BLaER1 treated with 17β-estradiol and CSF1 and Interleukin-3, amounts not matched to agents 10 nM and 100 nM (cell line): ENCODE measurements at regions not wholly inside any gene's neighbourhood (a gene's known extent, or its start where the extent isn't known, plus 50 kb on each side); places are given as distances from the start of the nearest gene placed in this dataset.
"Not testable (repeated sequence)": the region's sequence is repeated elsewhere in the genome, so short reads cannot be mapped to it uniquely, and the experiment has no call there.

Experiments used
- H3K27ac ChIP-seq, 11 experiments: shearing (Covaris generic); formaldehyde crosslinking; 2 replicates each; pipeline ENCODE4 v1.8.1; 2022
- H3K27me3 ChIP-seq, 11 experiments: shearing (Covaris generic); formaldehyde crosslinking; 2 replicates each; pipeline ENCODE4 v1.8.1; 2022
- H3K36me3 ChIP-seq, 11 experiments: shearing (Covaris generic); formaldehyde crosslinking; 2 replicates each; pipeline ENCODE4 v1.8.1; 2022
- H3K4me1 ChIP-seq, 10 experiments: shearing (Covaris generic); formaldehyde crosslinking; 2 replicates each; pipeline ENCODE4 v1.8.1; 2022
- H3K4me2 ChIP-seq, 11 experiments: shearing (Covaris generic); formaldehyde crosslinking; 2 replicates each; pipeline ENCODE4 v1.8.1; 2022
- H3K4me3 ChIP-seq, 10 experiments: shearing (Covaris generic); formaldehyde crosslinking; 2 replicates each; pipeline ENCODE4 v1.8.1; 2022
- H3K9ac ChIP-seq, 11 experiments: shearing (Covaris generic); formaldehyde crosslinking; 2 replicates each; pipeline ENCODE4 v1.8.1; 2022
- H3K9me3 ChIP-seq, 11 experiments: shearing (Covaris generic); formaldehyde crosslinking; replicated peaks in 1 of 11; 2 replicates each; pipeline ENCODE4 v1.8.1; 2022
- H4K20me1 ChIP-seq, 11 experiments: shearing (Covaris generic); formaldehyde crosslinking; 2 replicates each; pipeline ENCODE4 v1.8.1; 2022
- Cebpa-rat ChIP-seq, 11 experiments: shearing (Covaris generic); IDR thresholded peaks; 2 replicates each; pipeline ENCODE4 v1.8.1; 2022

GRCh38 chr2:109054865-109055264, 65.8 kb upstream of the EDAR start:
- no peaks in the 10 kb centered on the region for H3K27me3 ChIP-seq
- H3K4me3 ChIP-seq = no peak overlapping the region
- no peak overlapping the region for H3K9ac ChIP-seq
- no peaks in the 10 kb centered on the region for H3K9me3 ChIP-seq
- no peak overlapping the region for H3K4me2 ChIP-seq
- H3K4me1 ChIP-seq = no peaks in the 10 kb centered on the region
- no peaks in the 10 kb centered on the region for H3K36me3 ChIP-seq
- no peak overlapping the region for H3K27ac ChIP-seq
- H4K20me1 ChIP-seq = no peaks in the 10 kb centered on the region
- TF ChIP-seq Cebpa-rat (IDR thresholded peaks at IDR 0.05) = no peak

- no peaks in the 10 kb centered on the region for H3K36me3 ChIP-seq
- TF ChIP-seq Cebpa-rat (IDR thresholded peaks at IDR 0.05) = no peak
- no peak overlapping the region for H3K27ac ChIP-seq
- no peak overlapping the region for H3K4me2 ChIP-seq
- H4K20me1 ChIP-seq = no peaks in the 10 kb centered on the region
- no peaks in the 10 kb centered on the region for H3K9me3 ChIP-seq
- H3K4me3 ChIP-seq = no peak overlapping the region
- H3K4me1 ChIP-seq = no peaks in the 10 kb centered on the region
- H3K27me3 ChIP-seq = no peaks in the 10 kb centered on the region
- H3K9ac ChIP-seq = no peak overlapping the region
These were observed 64.7 kb upstream of the EDAR start for GRCh38 chr2:109053716-109054115.

GRCh38 chr2:109052922-109053321, 63.9 kb upstream of the EDAR start:
- Histone ChIP-seq H3K4me2 (no peak overlapping the region), H4K20me1 (no peaks in the 10 kb centered on the region), H3K9me3 (no peaks in the 10 kb centered on the region), H3K4me1 (peaks cover 0 to 1% (median 0%) of the 10 kb centered on the region in 10 experiments; a peak in 2 of 20 replicates), H3K9ac (no peak overlapping the region), H3K27me3 (no peaks in the 10 kb centered on the region), H3K4me3 (no peak overlapping the region), H3K27ac (no peak overlapping the region), H3K36me3 (no peaks in the 10 kb centered on the region)
- TF ChIP-seq Cebpa-rat (IDR thresholded peaks at IDR 0.05) = no peak

- H3K4me3 ChIP-seq = no peak overlapping the region
These were observed 60.0 kb upstream of the EDAR start for GRCh38 chr2:109049022-109049421.

GRCh38 chr2:109048163-109048562, 59.1 kb upstream of the EDAR start:
- peaks cover 0 to 16% (median 14%) of the 10 kb centered on the region in 10 experiments; a peak in 14 of 20 replicates for H3K4me1 ChIP-seq
- H3K9ac ChIP-seq = no peak overlapping the region
- no peaks in the 10 kb centered on the region for H4K20me1 ChIP-seq
- H3K4me3 ChIP-seq = no peak overlapping the region
- H3K9me3 ChIP-seq = no peaks in the 10 kb centered on the region
- H3K36me3 ChIP-seq = no peaks in the 10 kb centered on the region
- H3K27me3 ChIP-seq = no peaks in the 10 kb centered on the region
- H3K4me2 ChIP-seq = no peak overlapping the region
- H3K27ac ChIP-seq = no peak overlapping the region
- TF ChIP-seq Cebpa-rat (IDR thresholded peaks at IDR 0.05) = no peak

More at GRCh38 chr2:109049022-109049421, 60.0 kb upstream of the EDAR start:
- peaks cover 0 to 16% (median 14%) of the 10 kb centered on the region in 10 experiments; a peak in 14 of 20 replicates for H3K4me1 ChIP-seq
- no peaks in the 10 kb centered on the region for H3K36me3 ChIP-seq
- no peak overlapping the region for H3K27ac ChIP-seq
- H3K27me3 ChIP-seq = no peaks in the 10 kb centered on the region
- no peaks in the 10 kb centered on the region for H4K20me1 ChIP-seq
- no peak overlapping the region for H3K4me2 ChIP-seq
- no peak for TF ChIP-seq Cebpa-rat (IDR thresholded peaks at IDR 0.05)
- H3K9me3 ChIP-seq = no peaks in the 10 kb centered on the region
- no peak overlapping the region for H3K9ac ChIP-seq

- peaks cover 0 to 16% (median 14%) of the 10 kb centered on the region in 10 experiments; a peak in 14 of 20 replicates for H3K4me1 ChIP-seq
- peak overlapping the region in 1 of 11 experiments; percentile 34; a peak in 2 of 22 replicates for H3K27ac ChIP-seq
- peak overlapping the region in 8 of 11 experiments; percentile 35 to 66 (median 44); a peak in 13 of 22 replicates for H3K4me2 ChIP-seq
- not testable (repeated sequence) for H3K4me3 ChIP-seq, H3K9me3 ChIP-seq, H3K27me3 ChIP-seq, H3K9ac ChIP-seq, H4K20me1 ChIP-seq, H3K36me3 ChIP-seq
These were observed 58.5 kb upstream of the EDAR start for GRCh38 chr2:109047569-109047968.

GRCh38 chr2:109046925-109047508, 58.0 kb upstream of the EDAR start:
- Histone ChIP-seq H3K27me3 (no peaks in the 10 kb centered on the region), H3K36me3 (no peaks in the 10 kb centered on the region), H4K20me1 (no peaks in the 10 kb centered on the region), H3K4me2 (peak overlapping the region in 9 of 11 experiments; percentile 5 to 66 (median 42); a peak in 15 of 22 replicates), H3K9me3 (no peaks in the 10 kb centered on the region), H3K9ac (no peak overlapping the region), H3K27ac (peak overlapping the region in 3 of 11 experiments; percentile 28 to 42 (median 37); a peak in 5 of 22 replicates), H3K4me3 (no peak overlapping the region), H3K4me1 (peaks cover 0 to 16% (median 14%) of the 10 kb centered on the region in 10 experiments; a peak in 14 of 20 replicates)
- TF ChIP-seq Cebpa-rat (IDR thresholded peaks at IDR 0.05) = peak in 2 of 11 experiments; percentile 19 to 56; a peak in 2 of 22 replicates

GRCh38 chr2:109045505-109045904, 56.5 kb upstream of the EDAR start:
- no peak overlapping the region for H3K4me3 ChIP-seq
- no peak overlapping the region for H3K9ac ChIP-seq
- no peak overlapping the region for H3K4me2 ChIP-seq
- no peaks in the 10 kb centered on the region for H3K9me3 ChIP-seq
- H3K4me1 ChIP-seq = peaks cover 0 to 16% (median 14%) of the 10 kb centered on the region in 10 experiments; a peak in 14 of 20 replicates
- H4K20me1 ChIP-seq = no peaks in the 10 kb centered on the region
- H3K27me3 ChIP-seq = no peaks in the 10 kb centered on the region
- TF ChIP-seq Cebpa-rat (IDR thresholded peaks at IDR 0.05) = no peak
- H3K27ac ChIP-seq = no peak overlapping the region
- H3K36me3 ChIP-seq = no peaks in the 10 kb centered on the region

GRCh38 chr2:109038992-109039391, 50.0 kb upstream of the EDAR start:
- no peak for TF ChIP-seq Cebpa-rat (IDR thresholded peaks at IDR 0.05)
- H3K36me3 ChIP-seq = no peaks in the 10 kb centered on the region

More at GRCh38 chr2:109038992-109039391, 50.0 kb upstream of the EDAR start:
- H3K9ac ChIP-seq = no peak overlapping the region
- no peak overlapping the region for H3K27ac ChIP-seq
- no peaks in the 10 kb centered on the region for H4K20me1 ChIP-seq
- peaks cover 0 to 6% (median under 1%) of the 10 kb centered on the region in 11 experiments; a peak in 7 of 22 replicates for H3K9me3 ChIP-seq
- H3K4me3 ChIP-seq = no peak overlapping the region
- H3K27me3 ChIP-seq = no peaks in the 10 kb centered on the region
- H3K4me2 ChIP-seq = no peak overlapping the region
- no peaks in the 10 kb centered on the region for H3K4me1 ChIP-seq
